ENCODE measurements at regions not wholly inside any gene's neighbourhood (a gene's known extent, or its start where the extent isn't known, plus 50 kb on each side); places are given as distances from the start of the nearest gene placed in this dataset.

DNA sequence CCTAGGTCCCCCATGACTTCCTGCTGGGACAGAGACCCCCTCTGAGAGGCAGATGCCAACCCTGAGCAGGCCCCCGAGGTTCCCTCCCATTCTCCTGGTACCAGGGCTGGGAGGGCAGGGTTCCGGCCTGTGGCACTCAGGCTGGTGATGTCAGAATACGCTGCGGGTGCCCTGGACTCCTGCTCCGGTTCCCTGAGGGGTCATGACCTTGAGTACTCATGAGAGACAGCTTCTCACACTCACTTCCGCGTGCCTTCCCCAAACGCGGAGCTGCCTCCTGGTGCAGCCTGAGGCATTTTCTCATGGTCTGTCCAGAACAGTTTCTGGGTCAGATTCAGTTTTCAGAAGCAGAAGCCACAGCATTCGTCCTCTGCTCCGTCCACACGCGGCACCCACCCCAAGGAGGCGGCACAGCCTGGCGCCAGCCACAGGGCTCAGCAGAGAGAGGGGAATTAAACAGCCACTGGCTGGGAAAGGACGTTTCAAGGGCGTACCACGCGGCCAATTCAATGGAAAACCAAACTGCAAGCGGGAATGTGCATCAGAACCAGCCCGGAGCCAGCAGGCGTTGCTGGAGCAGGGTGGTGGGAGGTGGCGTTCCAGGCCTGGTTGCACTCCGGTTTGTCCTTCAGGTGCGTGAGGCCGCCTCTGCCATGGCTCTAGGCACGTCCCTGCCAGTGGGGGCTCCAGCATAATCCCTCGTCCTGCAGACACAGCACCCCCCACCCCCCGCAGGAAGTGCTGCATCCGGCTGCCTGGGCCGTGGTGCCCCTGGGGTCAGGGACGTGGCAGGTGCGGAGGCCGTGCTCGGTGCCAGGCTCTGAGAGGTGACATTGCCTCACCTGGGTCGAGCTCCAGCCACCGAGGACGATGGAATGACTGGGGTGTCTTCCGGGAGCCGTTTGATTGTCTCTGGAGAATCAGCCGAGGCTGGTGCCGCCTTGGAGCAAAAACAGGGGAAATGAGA lies 58.3 kb upstream of the BHLHE23 start:
- no peak overlapping the region for H3K4me3 ChIP-seq (ENCODE audit: control insufficient read depth, low read depth, low read length)
- no peak for DNase-seq (ENCODE audit: low read depth)
- TF ChIP-seq, protein P1, sequence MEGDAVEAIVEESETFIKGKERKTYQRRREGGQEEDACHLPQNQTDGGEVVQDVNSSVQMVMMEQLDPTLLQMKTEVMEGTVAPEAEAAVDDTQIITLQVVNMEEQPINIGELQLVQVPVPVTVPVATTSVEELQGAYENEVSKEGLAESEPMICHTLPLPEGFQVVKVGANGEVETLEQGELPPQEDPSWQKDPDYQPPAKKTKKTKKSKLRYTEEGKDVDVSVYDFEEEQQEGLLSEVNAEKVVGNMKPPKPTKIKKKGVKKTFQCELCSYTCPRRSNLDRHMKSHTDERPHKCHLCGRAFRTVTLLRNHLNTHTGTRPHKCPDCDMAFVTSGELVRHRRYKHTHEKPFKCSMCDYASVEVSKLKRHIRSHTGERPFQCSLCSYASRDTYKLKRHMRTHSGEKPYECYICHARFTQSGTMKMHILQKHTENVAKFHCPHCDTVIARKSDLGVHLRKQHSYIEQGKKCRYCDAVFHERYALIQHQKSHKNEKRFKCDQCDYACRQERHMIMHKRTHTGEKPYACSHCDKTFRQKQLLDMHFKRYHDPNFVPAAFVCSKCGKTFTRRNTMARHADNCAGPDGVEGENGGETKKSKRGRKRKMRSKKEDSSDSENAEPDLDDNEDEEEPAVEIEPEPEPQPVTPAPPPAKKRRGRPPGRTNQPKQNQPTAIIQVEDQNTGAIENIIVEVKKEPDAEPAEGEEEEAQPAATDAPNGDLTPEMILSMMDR (conservative IDR thresholded peaks at IDR 0.05; ENCODE audit: control insufficient read depth, insufficient read depth, low read depth, low read length) = no peak

DNA sequence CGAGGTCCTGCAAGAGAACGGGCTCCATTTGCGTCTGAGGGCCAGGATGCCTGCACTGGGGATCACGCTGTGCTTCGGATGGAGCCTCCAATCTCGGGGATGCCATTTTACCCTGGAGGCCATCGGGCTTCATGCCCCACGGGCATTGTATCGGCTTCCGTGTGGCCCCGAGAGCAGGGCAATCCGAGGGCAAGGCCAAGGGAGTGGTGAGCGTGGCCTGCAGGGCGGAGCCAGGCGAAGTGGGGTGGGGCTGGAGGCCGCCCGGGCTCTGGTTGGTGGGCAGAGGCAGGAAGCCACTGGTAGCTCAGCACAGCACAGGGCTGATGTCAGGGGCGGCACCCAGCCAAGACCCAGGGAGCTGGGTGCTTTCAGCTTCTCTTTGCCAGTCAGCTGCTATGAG lies 57.5 kb upstream of the BHLHE23 start:
- DNase-seq (ENCODE audit: low read depth) = no peak
- TF ChIP-seq, protein P1 (conservative IDR thresholded peaks at IDR 0.05; ENCODE audit: control insufficient read depth, insufficient read depth, low read depth, low read length) = no peak
- H3K4me3 ChIP-seq (ENCODE audit: control insufficient read depth, low read depth, low read length) = no peak overlapping the region

DNA sequence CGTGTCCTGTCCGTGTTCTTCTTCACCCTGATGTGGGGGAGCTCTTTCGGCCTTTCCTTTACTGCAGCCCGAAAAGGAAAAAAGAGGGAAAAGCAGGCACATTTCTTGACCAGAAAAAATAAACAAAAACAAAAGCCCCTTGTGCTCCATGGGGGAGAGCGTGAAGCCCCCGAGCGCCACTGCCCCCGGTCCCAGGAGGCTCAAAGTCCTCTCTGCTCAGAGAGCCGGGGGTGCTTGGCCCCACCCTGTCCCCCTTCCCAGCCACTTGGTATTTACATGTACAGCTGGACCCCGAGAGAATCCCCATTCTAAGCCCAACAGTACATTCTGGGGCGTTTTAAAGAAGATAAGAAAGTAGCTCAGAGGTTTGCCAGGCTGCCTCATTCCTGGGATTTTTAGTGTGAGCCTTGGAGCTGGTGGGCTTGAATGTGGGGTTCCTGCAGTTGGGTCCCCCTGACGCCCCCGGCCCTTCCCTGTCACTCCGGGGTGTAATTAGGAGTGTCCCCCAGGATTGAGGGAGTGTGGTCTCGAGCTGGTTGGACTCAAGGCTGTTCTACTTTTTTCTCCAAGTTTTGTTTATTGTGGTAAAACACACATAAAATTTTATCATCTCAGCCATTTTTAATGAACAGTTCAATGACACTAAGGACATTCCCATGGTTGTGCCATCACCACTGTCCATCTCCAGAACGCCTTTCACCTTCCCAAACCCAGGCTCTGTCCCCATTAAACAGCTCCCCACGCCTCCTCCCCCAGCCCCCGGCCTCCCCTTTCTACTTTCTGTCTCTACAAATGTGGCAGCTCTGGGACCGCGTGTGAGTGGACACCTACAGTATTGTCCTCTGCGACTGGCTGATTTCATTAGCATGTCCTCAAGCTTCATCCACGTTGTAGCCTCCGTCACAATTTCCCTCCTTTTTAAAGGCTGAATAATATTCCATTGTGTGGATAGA lies 55.7 kb upstream of the BHLHE23 start:
- no peak overlapping the region for H3K4me3 ChIP-seq (ENCODE audit: control insufficient read depth, low read depth, low read length)
- TF ChIP-seq, protein P1 (conservative IDR thresholded peaks at IDR 0.05; ENCODE audit: control insufficient read depth, insufficient read depth, low read depth, low read length) = no peak
- no peak for DNase-seq (ENCODE audit: low read depth)

DNA sequence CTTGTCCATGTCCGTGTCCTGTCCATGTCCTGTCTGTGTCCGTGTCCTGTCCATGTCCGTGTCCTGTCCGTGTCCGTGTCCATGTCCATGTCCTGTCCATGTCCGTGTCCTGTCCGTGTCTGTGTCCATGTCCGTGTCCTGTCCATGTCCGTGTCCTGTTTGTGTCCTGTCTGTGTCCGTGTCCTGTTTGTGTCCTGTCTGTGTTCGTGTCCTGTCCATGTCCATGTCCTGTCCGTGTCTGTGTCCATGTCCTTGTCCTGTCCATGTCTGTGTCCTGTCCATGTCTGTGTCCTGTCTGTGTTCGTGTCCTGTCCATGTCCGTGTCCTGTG lies 55.0 kb upstream of the BHLHE23 start:
- TF ChIP-seq, protein P1 (conservative IDR thresholded peaks at IDR 0.05; ENCODE audit: control insufficient read depth, insufficient read depth, low read depth, low read length) = no peak
- DNase-seq (ENCODE audit: low read depth) = no peak

GRCh38 chr20:63061051-63061770 lies 54.4 kb upstream of the BHLHE23 start:
- DNase-seq (ENCODE audit: low read depth) = no peak
- no peak overlapping the region for H3K4me3 ChIP-seq (ENCODE audit: control insufficient read depth, low read depth, low read length)
- TF ChIP-seq, protein P1 (conservative IDR thresholded peaks at IDR 0.05; ENCODE audit: control insufficient read depth, insufficient read depth, low read depth, low read length) = no peak

More for the DNA sequence above, 55.0 kb upstream of the BHLHE23 start:
- no peak overlapping the region for H3K4me3 ChIP-seq (ENCODE audit: control insufficient read depth, low read depth, low read length)
